HG03432 (cell line): ENCODE measurements at regions not wholly inside any gene's neighbourhood (a gene's known extent, or its start where the extent isn't known, plus 50 kb on each side); places are given as distances from the start of the nearest gene placed in this dataset.
"Not testable (repeated sequence)": the region's sequence is repeated elsewhere in the genome, so short reads cannot be mapped to it uniquely, and the experiment has no call there.

Experiments
- ATAC-seq: cut with Tn5 transposase; IDR thresholded peaks from one replicate; pipeline ENCODE4 v1.9.1; 2021; ENCODE audit warnings: mild to moderate bottlenecking, moderate library complexity; ENCODE audit not compliant: unreplicated experiment

- no peak for ATAC-seq
Observed at GRCh38 chr11:106551744-106552673, 466.3 kb downstream of the GUCY1A2 start.

- ATAC-seq, result no peak
Observed at GRCh38 chr11:106552694-106553203, 465.5 kb downstream of the GUCY1A2 start.

GRCh38 chr11:106553304-106553703 lies 465.0 kb downstream of the GUCY1A2 start:
- no peak for ATAC-seq

DNA sequence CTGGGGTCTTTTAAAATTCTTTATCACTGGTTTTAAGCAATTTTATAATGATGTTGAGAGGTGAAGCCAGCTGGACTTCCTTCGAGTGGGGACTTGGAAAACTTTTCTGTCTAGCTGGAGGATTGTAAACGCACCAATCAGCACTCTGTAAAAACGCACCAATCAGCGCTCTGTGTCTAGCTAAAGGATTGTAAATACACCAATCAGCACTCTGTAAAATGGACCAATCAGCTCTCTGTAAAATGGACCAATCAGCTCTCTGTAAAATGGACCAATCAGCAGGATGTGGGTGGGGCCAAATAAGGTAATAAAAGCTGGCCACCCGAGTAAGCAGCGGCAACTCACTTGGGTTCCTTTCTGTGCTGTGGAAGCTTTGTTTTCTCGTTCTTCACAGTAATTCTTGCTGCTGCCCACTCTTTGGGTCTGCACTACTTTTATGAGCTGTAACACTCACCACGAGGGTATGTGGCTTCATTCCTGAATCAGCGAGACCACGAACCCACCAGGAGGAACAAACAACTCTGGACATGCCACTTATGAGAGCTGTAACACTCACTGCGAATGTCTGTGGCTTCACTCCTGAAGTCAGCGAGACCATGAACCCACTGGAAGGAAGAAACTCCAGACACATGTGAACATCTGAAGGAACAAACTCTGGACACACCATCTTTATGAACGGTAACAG lies 462.6 kb downstream of the GUCY1A2 start:
- ATAC-seq, result not testable (repeated sequence)

DNA sequence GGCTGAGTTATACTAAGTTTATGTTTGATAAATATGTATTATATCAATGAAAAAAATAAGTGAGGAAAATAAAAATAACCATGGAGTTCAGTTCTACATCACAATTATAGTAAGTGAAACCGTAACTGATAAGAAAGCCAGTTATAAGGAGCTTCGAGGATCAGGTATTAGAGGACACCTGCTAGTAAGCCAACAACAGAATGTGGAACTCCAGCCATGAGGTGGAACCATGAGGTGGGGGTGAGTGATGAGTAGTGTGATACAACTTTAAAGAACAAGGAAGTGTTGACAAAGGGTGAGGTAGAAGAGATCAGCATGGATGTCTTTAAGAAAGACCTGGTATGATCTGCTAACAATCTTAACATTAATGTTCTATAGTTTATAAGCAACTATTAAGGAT lies 452.9 kb downstream of the GUCY1A2 start:
- no peak for ATAC-seq

GRCh38 chr11:106568632-106569031 lies 449.6 kb downstream of the GUCY1A2 start:
- ATAC-seq, result no peak

DNA sequence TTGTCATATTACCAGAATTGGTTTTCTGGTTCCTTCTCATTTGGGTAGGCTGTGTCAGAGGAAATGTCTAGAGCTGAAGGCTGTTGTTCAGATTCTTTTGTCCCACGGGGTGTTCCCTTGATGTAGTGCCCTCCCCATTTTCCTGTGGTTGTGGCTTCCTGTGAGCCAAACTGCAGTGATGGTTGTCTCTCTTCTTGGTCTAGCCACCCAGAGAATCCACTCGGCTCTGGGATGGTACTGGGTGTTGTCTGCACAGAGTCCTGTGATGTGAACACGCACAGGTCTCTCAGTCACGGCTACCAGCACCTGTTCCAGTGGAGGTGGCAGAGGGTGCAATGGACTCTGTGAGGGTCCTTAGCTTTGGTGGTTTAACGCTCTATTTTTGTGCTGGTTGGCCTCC lies 440.9 kb downstream of the GUCY1A2 start:
- ATAC-seq, result not testable (repeated sequence)

DNA sequence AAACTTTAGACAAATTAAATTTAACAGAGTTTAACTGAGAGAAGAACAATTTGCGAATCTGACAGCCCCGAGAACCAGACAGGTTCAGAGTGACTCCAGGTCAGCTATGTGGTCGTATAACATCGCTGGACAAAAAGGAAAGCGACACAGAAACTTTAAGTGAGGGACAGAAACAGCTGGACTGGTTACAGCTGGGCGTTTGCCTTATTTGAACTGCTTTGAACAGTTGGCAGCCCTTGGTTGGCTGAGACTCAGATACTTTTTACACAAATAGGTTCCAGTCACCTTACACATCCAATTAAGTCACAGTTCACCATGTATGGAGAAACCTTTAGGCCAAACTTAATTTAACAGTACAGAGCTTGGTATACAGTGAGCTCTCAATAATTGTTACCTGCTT lies 436.9 kb downstream of the GUCY1A2 start:
- no peak for ATAC-seq

DNA sequence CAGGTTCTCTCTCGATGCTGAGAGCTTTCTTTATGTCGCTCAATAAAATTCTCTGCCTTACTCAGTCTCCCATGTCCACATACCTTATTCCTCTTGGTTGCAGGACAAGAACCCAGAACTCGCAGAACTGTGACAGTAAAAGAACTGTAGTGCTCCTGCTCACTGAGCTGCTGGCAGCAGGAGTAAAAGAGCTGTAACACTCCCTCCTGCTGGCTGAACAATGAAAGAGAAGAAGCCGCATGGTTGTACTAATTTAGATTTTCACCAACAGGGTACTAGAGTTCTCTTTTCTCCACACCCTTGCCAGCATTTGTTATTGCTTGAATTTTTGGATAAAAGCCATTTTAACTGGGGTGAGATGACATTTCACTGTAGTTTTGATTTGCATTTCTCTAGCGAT lies 433.2 kb downstream of the GUCY1A2 start:
- no peak for ATAC-seq

DNA sequence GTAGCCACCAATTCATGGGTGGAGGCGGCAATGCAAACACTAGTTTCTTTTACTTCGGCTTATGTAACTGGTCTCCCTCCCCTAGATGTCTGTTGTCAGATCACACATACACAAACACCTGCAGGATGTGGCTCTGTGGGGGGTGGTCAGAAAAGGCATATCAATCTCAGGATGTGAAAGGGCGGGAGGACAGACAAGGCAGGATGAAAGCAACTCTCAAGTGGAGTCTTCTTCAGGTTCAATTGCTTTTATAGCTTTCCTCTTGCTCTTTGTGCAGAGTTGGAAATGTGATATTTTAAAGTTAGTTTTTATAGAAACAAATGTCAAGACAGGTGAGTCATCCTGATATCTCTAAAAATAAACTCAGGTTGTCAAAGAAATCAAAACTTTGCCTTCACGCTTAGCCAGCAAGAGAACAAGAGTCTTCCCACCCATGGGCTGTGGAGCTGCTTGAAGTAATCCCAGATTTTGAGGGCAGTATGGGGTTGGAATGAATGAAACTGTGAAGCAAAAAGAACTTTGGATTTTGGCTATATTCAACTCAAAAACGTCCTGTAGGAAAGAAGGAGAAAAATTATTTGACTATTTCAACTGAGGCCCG lies 423.4 kb downstream of the GUCY1A2 start:
- no peak for ATAC-seq

DNA sequence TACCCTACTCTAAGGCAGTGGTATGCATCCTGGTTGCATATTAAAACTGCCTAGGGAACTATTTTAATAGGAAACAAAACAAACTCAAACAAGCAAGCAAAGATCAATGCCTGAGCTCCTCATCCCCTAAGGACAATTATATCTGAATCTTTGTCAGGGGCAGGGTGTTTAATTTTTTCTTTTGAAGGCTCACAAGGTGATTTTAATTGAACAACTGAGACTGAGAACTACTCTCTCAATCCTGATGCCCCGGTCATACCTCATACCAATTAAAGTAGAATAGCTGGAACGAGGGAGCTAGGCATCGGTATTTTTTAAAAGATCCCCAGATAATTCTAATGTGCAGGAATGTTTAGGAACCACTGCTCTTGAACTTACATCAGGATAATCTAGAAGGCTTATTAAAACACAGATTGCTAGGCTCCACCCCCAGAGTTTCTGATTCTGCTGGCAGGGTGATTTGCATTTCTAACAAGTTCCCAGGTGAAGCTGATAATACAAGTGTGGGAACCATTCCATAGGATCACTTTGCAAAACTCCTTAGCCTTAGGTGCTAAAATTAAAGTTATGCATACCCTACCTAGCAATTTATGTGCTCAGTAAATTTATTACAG lies 416.5 kb downstream of the GUCY1A2 start:
- ATAC-seq, result no peak

- ATAC-seq, result no peak
Observed at GRCh38 chr11:106608677-106609076, 409.6 kb downstream of the GUCY1A2 start.

DNA sequence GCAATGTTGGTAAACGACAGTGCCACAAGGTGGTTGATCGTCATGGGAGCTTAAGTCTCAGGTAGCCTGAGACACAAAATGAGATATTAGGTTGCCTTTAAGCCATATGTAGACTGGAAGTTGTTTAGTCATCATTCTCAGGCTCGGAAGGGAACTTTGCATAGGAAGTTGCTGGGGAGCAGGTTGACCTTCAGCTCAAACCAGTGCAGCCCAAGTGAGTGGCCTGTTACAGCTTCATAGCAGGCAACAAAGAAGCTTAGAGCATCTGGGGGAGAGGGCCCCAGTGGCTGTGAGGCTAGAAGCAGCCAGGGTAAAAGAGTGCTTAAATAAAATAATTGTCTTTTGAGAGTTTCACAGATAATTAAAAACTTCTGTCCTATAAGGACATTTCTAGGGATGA lies 404.0 kb downstream of the GUCY1A2 start:
- no peak for ATAC-seq

GRCh38 chr11:106619320-106619990 lies 398.8 kb downstream of the GUCY1A2 start:
- no peak for ATAC-seq

DNA sequence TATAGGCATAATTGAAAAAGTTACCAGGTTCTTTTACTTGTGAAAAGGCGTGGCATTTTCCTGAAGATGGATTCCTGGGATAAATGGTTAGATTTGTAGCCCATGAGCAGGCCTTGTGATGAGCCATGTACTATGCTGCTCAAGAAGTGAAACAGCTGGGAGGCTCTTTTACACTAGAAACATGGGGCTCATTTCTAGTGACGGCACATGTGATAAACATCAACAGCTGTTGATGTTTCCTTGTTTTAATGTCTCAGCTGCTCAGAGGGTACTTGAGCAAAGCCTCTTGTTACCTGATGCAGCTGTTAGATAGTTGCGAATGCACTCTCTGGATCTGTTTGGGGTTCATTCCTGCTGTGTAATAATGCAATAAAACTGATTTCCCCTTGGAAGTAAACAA lies 396.8 kb downstream of the GUCY1A2 start:
- no peak for ATAC-seq
